PC-3 (cell line): ENCODE measurements at regions not wholly inside any gene's neighbourhood (a gene's known extent, or its start where the extent isn't known, plus 50 kb on each side); places are given as distances from the start of the nearest gene placed in this dataset.

Experiments used
- CTCF ChIP-seq: fragments of 300-600 bp; sonication (generic); conservative IDR thresholded peaks from 2 replicates; pipeline ENCODE4 v1.5.1; 2017; ENCODE audit warnings: antibody characterized with exemption, low read depth, mild to moderate bottlenecking, low read length
- EZH2 ChIP-seq: fragments of 300-600 bp; sonication (generic); IDR thresholded peaks from one replicate; pipeline ENCODE4 v1.6.1; 2017; ENCODE audit warnings: antibody characterized with exemption, mild to moderate bottlenecking, low read length; ENCODE audit not compliant: unreplicated experiment
- EZH2phosphoT487 ChIP-seq: fragments of 300-600 bp; sonication (generic); IDR thresholded peaks from 2 replicates; pipeline ENCODE4 v1.6.1; 2018; ENCODE audit warnings: mild to moderate bottlenecking, antibody characterized with exemption, low read length, borderline replicate concordance

- TF ChIP-seq CTCF, result no peak
- TF ChIP-seq EZH2phosphoT487, result no peak
- no peak for TF ChIP-seq EZH2
Observed at GRCh38 chr6:76774781-76775384, 688.4 kb downstream of the HTR1B start.
